ENCODE measurements at regions not wholly inside any gene's neighbourhood (a gene's known extent, or its start where the extent isn't known, plus 50 kb on each side); places are given as distances from the start of the nearest gene placed in this dataset.
A peak's percentile ranks its signal among the peaks of the same experiment; 100 is the strongest.
"Not testable (repeated sequence)": the region's sequence is repeated elsewhere in the genome, so short reads cannot be mapped to it uniquely, and the experiment has no call there.

- not testable (repeated sequence) for TF ChIP-seq POLR2AphosphoS5 (IDR thresholded peaks at IDR 0.05; ENCODE audit: low read depth); EZH2phosphoT487 (IDR thresholded peaks at IDR 0.05; ENCODE audit: unreplicated experiment); EZH2 (IDR thresholded peaks at IDR 0.05; ENCODE audit: low read depth, unreplicated experiment); REST (IDR thresholded peaks at IDR 0.05; ENCODE audit: unreplicated experiment); NANOG (IDR thresholded peaks at IDR 0.05; ENCODE audit: borderline replicate concordance); ZNF331 (CRISPR knock-in tag; IDR thresholded peaks at IDR 0.05; ENCODE audit: low read depth); JUNB (IDR thresholded peaks at IDR 0.05; ENCODE audit: unreplicated experiment); CREB1 (CRISPR knock-in tag; IDR thresholded peaks at IDR 0.05; ENCODE audit: low read depth); ZNF462 (CRISPR knock-in tag; IDR thresholded peaks at IDR 0.05)
- peak; percentile 94 to 95 for TF ChIP-seq CTCF (conservative IDR thresholded peaks at IDR 0.05; ENCODE audit: low read depth in 2 of 2)
- TF ChIP-seq, protein P1, sequence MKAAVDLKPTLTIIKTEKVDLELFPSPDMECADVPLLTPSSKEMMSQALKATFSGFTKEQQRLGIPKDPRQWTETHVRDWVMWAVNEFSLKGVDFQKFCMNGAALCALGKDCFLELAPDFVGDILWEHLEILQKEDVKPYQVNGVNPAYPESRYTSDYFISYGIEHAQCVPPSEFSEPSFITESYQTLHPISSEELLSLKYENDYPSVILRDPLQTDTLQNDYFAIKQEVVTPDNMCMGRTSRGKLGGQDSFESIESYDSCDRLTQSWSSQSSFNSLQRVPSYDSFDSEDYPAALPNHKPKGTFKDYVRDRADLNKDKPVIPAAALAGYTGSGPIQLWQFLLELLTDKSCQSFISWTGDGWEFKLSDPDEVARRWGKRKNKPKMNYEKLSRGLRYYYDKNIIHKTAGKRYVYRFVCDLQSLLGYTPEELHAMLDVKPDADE (IDR thresholded peaks at IDR 0.05), result not testable (repeated sequence)
These were observed 201.2 kb upstream of the PCDH18 start for GRCh38 chr4:137733174-137734141.
